ENCODE measurements at regions not wholly inside any gene's neighbourhood (a gene's known extent, or its start where the extent isn't known, plus 50 kb on each side); places are given as distances from the start of the nearest gene placed in this dataset.

GRCh38 chr4:22336822-22337221 is 179.0 kb downstream of the ADGRA3 start:
- intact Hi-C loops (cut with DNase I), result no loop called here
- no peak for ATAC-seq

GRCh38 chr4:22334155-22334554 is 181.7 kb downstream of the ADGRA3 start:
- no peak for DNase-seq (ENCODE audit: missing footprints)
- intact Hi-C loops (cut with DNase I), result no loop called here
- ATAC-seq, result no peak

More at GRCh38 chr4:22336822-22337221, 179.0 kb downstream of the ADGRA3 start:
- DNase-seq (ENCODE audit: missing footprints), result no peak

- intact Hi-C loops (cut with DNase I), result no loop called here
- ATAC-seq (peak; percentile 54), DNase-seq (ENCODE audit: missing footprints) (no peak)
Observed at GRCh38 chr4:22324422-22324821, 191.4 kb downstream of the ADGRA3 start.

- intact Hi-C loops (cut with DNase I), result no loop called here
- ATAC-seq (no peak), DNase-seq (ENCODE audit: missing footprints) (no peak)
Observed at GRCh38 chr4:22323691-22324090, 192.2 kb downstream of the ADGRA3 start.

DNA sequence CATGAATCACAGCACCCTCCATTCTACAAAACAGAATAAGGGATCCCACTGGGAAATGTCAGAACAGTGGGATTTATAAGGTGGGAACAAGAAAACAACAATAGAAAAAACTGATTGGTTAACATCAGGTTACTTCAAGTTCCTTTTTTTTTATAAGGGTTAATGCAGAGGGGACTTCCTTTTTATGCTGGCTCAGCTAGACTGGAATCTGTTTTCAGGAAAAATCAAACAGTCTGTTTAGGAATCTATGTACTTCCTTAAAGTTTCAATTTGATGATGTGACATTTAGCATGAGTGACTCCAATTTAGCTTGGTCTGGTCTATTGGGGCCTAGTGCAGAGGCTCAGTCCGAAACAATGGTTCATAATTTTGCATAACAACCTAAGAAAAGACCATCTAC is 192.9 kb downstream of the ADGRA3 start:
- intact Hi-C loops (cut with DNase I), result no loop called here
- ATAC-seq (no peak), DNase-seq (ENCODE audit: missing footprints) (no peak)

GRCh38 chr4:22315628-22316027 is 200.2 kb downstream of the ADGRA3 start:
- DNase-seq (ENCODE audit: missing footprints) (no peak), ATAC-seq (no peak)
- intact Hi-C loops (cut with DNase I), result no loop called here

GRCh38 chr4:22313976-22314375 is 201.9 kb downstream of the ADGRA3 start:
- ATAC-seq, result no peak
- no peak for DNase-seq (ENCODE audit: missing footprints)
- intact Hi-C loops (cut with DNase I), result no loop called here

DNA sequence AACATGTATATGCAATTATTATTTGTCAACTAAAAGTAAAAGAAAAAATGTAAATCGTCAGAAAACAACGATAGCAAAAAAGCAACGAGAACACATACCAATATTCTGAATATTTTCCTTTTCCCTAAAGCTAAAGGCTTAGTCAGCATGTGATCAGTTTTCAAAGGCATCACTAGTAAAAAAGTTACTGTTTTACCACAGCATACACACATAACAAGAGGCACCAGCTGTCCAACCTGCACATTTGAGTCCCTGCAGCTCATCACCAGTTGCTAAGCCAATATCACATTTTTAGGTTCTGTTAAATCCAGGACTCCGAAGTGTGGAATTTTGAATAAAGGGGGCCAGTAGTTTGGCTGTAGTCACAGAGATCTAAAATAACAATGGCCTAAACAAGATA is 203.8 kb downstream of the ADGRA3 start:
- ATAC-seq, result no peak
- intact Hi-C loops (cut with DNase I), result no loop called here
- DNase-seq (ENCODE audit: missing footprints), result no peak

DNA sequence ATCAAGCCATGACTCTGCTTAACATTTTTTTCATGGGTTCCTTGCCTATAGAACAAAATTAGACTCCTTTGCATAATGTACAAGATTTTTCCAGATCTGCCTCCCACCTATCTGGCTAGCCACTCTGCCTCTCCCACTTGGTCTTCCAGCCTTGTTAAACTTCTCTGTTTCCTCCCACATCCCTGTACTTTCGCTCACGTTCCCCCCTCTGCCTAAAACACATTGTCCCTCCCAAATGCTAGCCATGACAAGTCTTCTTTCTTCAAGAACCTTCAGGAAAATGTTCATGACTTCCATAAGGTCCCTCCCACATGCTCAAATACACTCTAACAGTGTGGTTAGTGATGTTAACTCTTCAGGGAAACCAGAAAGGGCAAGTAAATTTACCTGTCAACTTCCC is 214.6 kb downstream of the ADGRA3 start:
- ATAC-seq, result no peak

GRCh38 chr4:22299678-22300077 is 216.2 kb downstream of the ADGRA3 start:
- DNase-seq (ENCODE audit: missing footprints) (no peak), ATAC-seq (no peak)
- intact Hi-C loops (cut with DNase I), result no loop called here

More for the DNA sequence above, 214.6 kb downstream of the ADGRA3 start:
- intact Hi-C loops (cut with DNase I), result no loop called here
- DNase-seq (ENCODE audit: missing footprints), result no peak

DNA sequence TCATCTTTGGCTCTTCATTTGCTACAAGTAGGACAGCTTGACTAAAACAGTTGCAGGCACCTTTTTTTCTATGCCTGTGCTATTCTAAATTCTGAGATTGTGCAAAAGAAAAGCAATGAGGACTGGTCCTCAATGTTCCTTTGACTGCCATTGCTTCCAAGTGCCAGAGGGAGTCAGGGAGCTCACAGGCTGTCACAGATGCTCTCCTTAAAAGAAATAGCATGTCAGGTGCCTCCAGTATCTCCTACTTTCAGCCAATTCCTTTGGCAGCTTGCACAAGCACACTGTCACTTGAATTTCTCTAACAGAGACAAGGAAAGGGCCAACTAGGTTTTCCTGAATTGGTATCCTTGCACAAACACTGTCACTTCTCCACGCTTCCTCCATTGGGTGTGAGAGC is 228.2 kb downstream of the ADGRA3 start:
- ATAC-seq (no peak), DNase-seq (ENCODE audit: missing footprints) (no peak)
- intact Hi-C loops (cut with DNase I), result no loop called here

GRCh38 chr4:22268350-22269025 is 247.4 kb downstream of the ADGRA3 start:
- DNase-seq (ENCODE audit: missing footprints) (no peak), ATAC-seq (no peak)
- intact Hi-C loops (cut with DNase I), result no loop called here

DNA sequence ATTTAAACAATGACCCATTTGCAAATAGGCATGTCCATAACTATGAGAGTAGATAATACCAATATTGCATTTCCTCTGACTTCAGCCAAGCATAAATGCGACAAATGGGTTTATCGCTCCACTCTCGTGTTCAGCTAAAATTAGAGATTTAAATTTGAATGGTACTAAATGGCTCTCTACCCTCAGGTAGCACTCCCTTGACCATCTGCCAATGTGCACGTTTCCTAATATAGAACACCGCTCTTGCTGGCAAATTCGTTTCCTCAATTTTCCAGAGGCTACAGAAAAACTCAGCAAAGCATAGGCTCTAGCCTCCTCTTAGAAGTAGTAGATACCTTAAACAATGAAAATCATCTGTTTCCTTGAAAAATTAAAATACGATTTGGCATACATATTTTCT is 251.6 kb downstream of the ADGRA3 start:
- no peak for DNase-seq (ENCODE audit: missing footprints)
- no peak for ATAC-seq
- intact Hi-C loops (cut with DNase I), result no loop called here

- ATAC-seq (no peak), DNase-seq (ENCODE audit: missing footprints) (no peak)
- intact Hi-C loops (cut with DNase I), result no loop called here
Observed at GRCh38 chr4:22253431-22253830, 262.4 kb downstream of the ADGRA3 start.

- no peak for ATAC-seq
- intact Hi-C loops (cut with DNase I), result no loop called here
- no peak for DNase-seq (ENCODE audit: missing footprints)
Observed at GRCh38 chr4:22246847-22247246, 269.0 kb downstream of the ADGRA3 start.

GRCh38 chr4:22245294-22245693 is 270.6 kb downstream of the ADGRA3 start:
- DNase-seq (ENCODE audit: missing footprints) (no peak), ATAC-seq (no peak)
- intact Hi-C loops (cut with DNase I), result no loop called here

DNA sequence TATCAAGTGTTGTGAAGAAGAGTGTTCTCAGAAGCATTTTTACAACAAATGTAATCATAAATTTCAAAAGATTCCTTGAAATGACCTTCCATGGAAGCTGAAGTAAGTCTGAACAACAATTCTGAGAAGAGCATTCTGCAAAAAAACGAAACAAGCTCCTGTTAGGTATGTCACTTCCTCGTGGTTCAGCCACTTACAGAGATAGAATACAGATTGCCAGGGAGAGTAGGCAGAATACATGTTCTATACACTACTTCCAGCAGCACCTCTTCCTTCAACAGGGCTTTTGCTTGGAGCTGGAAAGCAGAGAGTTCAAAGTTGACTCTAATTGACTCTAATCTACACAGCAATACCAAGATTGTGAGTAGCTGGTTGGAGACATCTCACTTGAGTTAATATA is 274.5 kb downstream of the ADGRA3 start:
- intact Hi-C loops (cut with DNase I), result no loop called here
- ATAC-seq, result no peak
- no peak for DNase-seq (ENCODE audit: missing footprints)

GRCh38 chr4:22240814-22241213 is 275.1 kb downstream of the ADGRA3 start:
- ATAC-seq (no peak), DNase-seq (ENCODE audit: missing footprints) (no peak)
- intact Hi-C loops (cut with DNase I), result no loop called here

DNA sequence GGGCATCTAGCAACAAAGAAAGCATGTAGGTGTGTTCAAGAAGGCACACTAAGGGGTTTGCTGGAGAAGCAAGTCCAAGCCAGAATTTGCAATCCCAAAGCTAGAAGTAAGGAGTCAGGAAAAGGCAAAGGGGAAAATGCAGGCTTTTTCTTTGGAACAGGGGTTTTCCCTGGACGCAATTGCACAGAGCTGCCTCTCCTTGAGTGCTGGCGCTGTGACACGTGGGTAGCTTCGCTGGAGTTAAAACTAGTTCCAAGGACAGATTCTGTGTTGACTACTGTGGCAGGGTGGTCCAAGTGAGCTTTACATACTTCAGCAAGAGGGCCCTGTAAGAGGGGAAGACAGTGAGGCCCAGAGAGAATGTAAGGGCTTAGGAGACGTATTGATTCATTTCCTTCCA is 277.1 kb downstream of the ADGRA3 start:
- ATAC-seq (no peak), DNase-seq (ENCODE audit: missing footprints) (no peak)
- intact Hi-C loops (cut with DNase I), result no loop called here

- DNase-seq (ENCODE audit: missing footprints) (no peak), ATAC-seq (no peak)
- intact Hi-C loops (cut with DNase I), result no loop called here
Observed at GRCh38 chr4:22237846-22238494, 277.9 kb downstream of the ADGRA3 start.
